Ureter (tissue), 1 donor: ENCODE measurements at regions not wholly inside any gene's neighbourhood (a gene's known extent, or its start where the extent isn't known, plus 50 kb on each side); places are given as distances from the start of the nearest gene placed in this dataset.

Experiments
- DNase-seq: peaks from one replicate; pipeline ENCODE4 v3.0.0-alpha.2; 2020; ENCODE audit warnings: low spot score
- donor health status: DM: yes; HTN: yes; CAD: no.

- no peak for DNase-seq
These were observed 218.6 kb downstream of the SPTSSA start for GRCh38 chr14:34243401-34243800.

- DNase-seq, result no peak
These were observed 219.0 kb downstream of the SPTSSA start for GRCh38 chr14:34243001-34243400.

GRCh38 chr14:34241185-34241711 lies 220.8 kb downstream of the SPTSSA start:
- DNase-seq, result no peak

GRCh38 chr14:34238610-34239009 lies 223.4 kb downstream of the SPTSSA start:
- no peak for DNase-seq

- DNase-seq, result no peak
These were observed 224.4 kb downstream of the SPTSSA start for GRCh38 chr14:34237677-34238076.

- DNase-seq, result no peak
These were observed 225.0 kb downstream of the SPTSSA start for GRCh38 chr14:34237081-34237480.

- no peak for DNase-seq
These were observed 226.3 kb downstream of the SPTSSA start for GRCh38 chr14:34235643-34236300.

- DNase-seq, result no peak
These were observed 227.8 kb downstream of the SPTSSA start for GRCh38 chr14:34234258-34234657.

GRCh38 chr14:34233619-34234018 lies 228.4 kb downstream of the SPTSSA start:
- DNase-seq, result no peak

GRCh38 chr14:34232790-34233189 lies 229.2 kb downstream of the SPTSSA start:
- no peak for DNase-seq

GRCh38 chr14:34231626-34232025 lies 230.4 kb downstream of the SPTSSA start:
- no peak for DNase-seq

- DNase-seq, result no peak
These were observed 232.9 kb downstream of the SPTSSA start for GRCh38 chr14:34229140-34229539.

- no peak for DNase-seq
These were observed 233.4 kb downstream of the SPTSSA start for GRCh38 chr14:34228650-34228976.

GRCh38 chr14:34227834-34228649 lies 234.0 kb downstream of the SPTSSA start:
- DNase-seq, result peak; percentile 69

GRCh38 chr14:34224221-34224620 lies 237.8 kb downstream of the SPTSSA start:
- no peak for DNase-seq

- DNase-seq, result no peak
These were observed 238.5 kb downstream of the SPTSSA start for GRCh38 chr14:34223373-34224148.

GRCh38 chr14:34222867-34223266 lies 239.2 kb downstream of the SPTSSA start:
- no peak for DNase-seq

GRCh38 chr14:34222122-34222521 lies 239.9 kb downstream of the SPTSSA start:
- DNase-seq, result no peak

GRCh38 chr14:34220921-34221320 lies 241.1 kb downstream of the SPTSSA start:
- no peak for DNase-seq

GRCh38 chr14:34220378-34220706 lies 241.7 kb downstream of the SPTSSA start:
- no peak for DNase-seq

GRCh38 chr14:34219661-34220377 lies 242.2 kb downstream of the SPTSSA start:
- DNase-seq, result no peak

- DNase-seq, result no peak
These were observed 243.2 kb downstream of the SPTSSA start for GRCh38 chr14:34218881-34219280.
